ENCODE measurements at regions not wholly inside any gene's neighbourhood (a gene's known extent, or its start where the extent isn't known, plus 50 kb on each side); places are given as distances from the start of the nearest gene placed in this dataset.
"Not testable (repeated sequence)": the region's sequence is repeated elsewhere in the genome, so short reads cannot be mapped to it uniquely, and the experiment has no call there.

- no peak for DNase-seq (ENCODE audit: low read depth)
These were observed 117.9 kb upstream of the MED14 start for GRCh38 chrX:40853004-40853815.

- no peak for DNase-seq (ENCODE audit: low read depth)
These were observed 118.4 kb upstream of the MED14 start for GRCh38 chrX:40853816-40854123.

GRCh38 chrX:40854242-40854641 lies 118.9 kb upstream of the MED14 start:
- DNase-seq (ENCODE audit: low read depth) = no peak

- no peak for DNase-seq (ENCODE audit: low read depth)
These were observed 120.1 kb upstream of the MED14 start for GRCh38 chrX:40855411-40855810.

DNA sequence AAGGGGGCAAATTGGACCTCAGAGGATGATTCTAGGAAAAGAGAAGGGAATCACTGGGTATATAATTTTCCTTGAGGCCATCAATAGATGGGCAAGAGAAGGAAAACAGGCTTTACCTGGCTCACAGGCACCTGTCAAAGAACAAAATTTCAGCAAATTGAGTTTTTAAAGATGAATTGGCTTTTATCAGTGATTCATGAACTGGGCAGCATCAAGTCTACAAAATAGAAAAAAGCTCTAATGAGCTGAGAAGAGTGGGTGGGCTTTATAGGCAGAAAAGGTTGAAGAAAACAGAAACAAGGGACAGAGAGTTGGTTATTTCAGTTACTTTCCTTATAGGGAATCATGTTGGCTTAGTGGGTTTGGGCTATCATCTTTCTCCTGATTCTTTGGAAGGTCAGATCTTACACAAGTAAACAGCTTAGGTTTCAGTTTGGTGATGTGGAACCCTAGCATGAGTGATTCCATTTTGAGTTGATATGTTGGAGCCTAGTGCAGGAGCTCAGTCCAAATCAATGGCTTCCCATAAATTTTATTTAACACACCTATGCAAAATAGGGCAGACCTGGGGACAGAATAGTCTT lies 120.7 kb upstream of the MED14 start:
- DNase-seq (ENCODE audit: low read depth) = no peak

GRCh38 chrX:40861952-40862554 lies 126.7 kb upstream of the MED14 start:
- not testable (repeated sequence) for DNase-seq (ENCODE audit: low read depth)

DNA sequence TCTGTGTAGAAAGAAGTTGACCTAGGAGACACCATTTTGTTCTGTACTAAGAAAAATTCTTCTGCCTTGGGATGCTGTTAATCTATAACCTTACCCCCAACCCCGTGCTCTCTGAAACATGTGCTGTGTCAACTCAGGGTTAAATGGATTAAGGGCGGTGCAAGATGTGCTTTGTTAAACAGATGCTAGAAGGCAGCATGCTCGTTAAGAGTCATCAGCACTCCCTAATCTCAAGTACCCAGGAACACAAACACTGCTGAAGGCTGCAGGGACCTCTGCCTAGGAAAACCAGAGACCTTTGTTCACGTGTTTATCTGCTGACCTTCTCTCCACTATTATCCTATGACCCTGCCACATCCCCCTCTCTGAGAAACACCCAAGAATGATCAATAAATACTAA lies 127.9 kb upstream of the MED14 start:
- DNase-seq (ENCODE audit: low read depth) = not testable (repeated sequence)

- no peak for DNase-seq (ENCODE audit: low read depth)
These were observed 128.3 kb upstream of the MED14 start for GRCh38 chrX:40863671-40864070.

GRCh38 chrX:40864972-40865371 lies 129.6 kb upstream of the MED14 start:
- no peak for DNase-seq (ENCODE audit: low read depth)

DNA sequence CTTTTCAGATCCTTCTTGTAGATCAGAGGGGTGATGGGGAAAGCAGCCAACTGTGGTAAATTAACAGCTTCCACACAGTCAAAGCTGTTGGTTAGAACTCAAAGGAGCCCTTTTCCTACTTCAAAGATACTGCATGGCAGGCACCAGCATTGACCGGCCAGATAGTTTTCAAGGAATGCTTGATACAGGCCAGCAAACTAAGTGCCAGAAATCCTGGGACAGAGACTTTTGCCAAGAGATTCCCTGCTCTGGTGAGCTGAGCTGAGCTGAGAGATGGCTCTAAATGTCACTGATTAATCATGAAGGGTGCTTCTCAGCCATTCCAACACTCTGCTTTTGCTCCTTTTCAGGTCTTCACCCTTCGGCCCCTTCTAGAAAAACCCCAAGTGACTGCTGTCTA lies 131.6 kb upstream of the MED14 start:
- DNase-seq (ENCODE audit: low read depth) = no peak

GRCh38 chrX:40867352-40867751 lies 132.0 kb upstream of the MED14 start:
- no peak for DNase-seq (ENCODE audit: low read depth)

DNA sequence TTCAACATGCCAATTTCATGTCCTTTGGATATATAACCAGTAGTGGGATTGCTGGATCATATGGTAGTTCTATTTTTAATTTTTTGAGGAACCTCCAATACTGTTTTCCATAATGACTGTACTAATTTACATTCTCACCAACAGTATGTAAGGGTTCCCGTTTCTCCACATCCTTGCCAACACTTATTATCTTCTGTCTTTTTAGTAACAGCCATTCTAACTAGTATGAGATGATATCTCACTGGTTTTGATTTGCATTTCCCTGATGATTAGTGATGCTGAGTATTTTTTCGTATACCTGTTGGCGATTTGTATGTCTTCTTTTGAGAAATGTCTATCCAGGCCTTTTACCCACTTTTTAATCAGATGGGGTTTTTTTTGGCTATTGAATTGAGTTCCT lies 133.5 kb upstream of the MED14 start:
- no peak for DNase-seq (ENCODE audit: low read depth)

- DNase-seq (ENCODE audit: low read depth) = not testable (repeated sequence)
These were observed 135.6 kb upstream of the MED14 start for GRCh38 chrX:40870982-40871381.

DNA sequence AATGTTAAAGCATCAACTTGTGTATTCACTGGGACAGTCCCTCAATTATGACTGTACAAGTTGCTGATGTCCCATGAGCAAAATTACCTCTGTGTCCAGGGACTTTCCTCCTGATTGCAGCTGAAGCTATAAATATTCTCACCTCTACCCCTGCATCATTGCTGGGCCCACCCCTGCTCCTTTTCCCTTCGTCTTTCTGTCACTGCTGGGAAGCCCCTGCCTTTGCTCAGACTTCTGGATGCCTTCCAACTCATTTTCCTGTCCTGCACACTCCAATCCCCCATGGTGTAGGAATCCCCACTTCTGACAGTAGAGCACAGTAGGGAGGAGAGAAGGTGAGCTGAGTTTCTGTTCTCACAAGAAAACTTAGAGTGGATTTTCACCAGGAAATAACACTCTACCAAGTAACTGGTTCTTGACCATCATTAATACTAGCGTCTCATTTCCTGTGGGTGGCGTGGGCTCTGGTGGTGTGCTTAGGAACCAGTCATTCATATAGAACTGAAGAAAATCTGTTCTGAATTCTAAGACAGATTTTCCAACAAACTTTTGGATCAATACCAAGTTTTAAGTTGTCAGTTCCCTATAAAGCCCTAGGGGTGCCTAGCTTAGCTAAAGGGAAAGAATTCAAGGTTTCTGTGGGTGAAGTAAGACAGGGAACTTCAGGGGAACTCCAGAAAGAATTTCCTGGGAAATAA lies 136.2 kb upstream of the MED14 start:
- DNase-seq (ENCODE audit: low read depth) = no peak

DNA sequence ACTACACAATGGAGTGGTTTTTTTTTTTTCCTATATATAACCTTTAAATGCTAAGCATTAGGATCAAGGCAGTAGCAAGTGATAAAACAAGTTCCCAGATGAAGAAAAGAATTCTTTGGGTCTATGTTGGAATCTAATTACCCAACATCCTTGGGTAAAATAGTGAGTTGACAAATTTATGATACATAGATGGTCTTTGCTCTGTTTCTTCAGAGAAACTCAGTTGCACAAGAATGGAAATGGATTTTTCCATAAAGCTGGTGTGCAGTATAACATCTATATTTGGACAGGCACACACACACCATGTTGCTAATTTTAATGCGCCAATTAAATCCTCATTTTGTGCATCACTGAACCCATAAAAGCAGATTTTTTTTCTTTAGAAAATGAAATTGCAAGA lies 137.0 kb upstream of the MED14 start:
- DNase-seq (ENCODE audit: low read depth) = no peak

DNA sequence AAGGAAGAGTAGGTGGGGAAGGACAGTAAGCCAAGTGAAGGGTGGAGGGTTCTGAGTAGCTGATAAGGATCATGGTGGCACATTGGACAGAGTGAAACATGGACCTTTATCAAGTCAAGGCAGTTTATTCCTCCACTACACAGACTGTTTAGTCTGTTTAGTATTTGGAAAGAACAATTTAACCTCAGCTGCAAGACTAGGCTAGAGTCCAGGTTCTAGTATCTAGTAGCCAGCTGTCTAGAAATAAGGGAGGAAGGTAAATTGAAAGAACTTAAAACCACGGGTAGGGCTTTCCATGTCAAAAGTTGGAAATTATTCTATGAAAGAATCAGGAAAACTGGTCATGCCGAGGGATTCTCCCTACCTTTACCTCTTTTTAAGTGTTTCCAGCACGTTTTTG lies 140.1 kb upstream of the MED14 start:
- no peak for DNase-seq (ENCODE audit: low read depth)

GRCh38 chrX:40877887-40878286 lies 142.5 kb upstream of the MED14 start:
- no peak for DNase-seq (ENCODE audit: low read depth)

- DNase-seq (ENCODE audit: low read depth) = no peak
These were observed 143.4 kb upstream of the MED14 start for GRCh38 chrX:40878766-40879165.

DNA sequence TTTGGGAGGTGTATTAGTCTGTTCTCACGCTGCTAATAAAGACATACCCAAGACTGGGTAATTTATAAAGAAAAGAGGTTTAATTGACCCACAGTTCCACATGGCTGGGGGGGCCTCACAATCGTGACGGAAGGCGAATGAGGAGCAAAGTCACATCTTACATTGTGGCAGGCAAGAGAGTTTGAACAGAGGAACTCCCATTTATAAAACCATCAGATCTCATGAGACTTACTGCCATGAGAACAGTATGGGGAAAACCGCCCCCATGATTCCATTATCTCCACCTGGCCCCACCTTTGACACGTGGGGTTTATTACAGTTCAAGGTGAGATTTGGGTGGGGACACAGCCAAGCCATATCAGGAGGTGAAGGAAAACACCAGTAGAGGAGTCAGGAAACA lies 143.8 kb upstream of the MED14 start:
- DNase-seq (ENCODE audit: low read depth) = not testable (repeated sequence)

- DNase-seq (ENCODE audit: low read depth) = no peak
These were observed 145.4 kb upstream of the MED14 start for GRCh38 chrX:40880712-40881111.

GRCh38 chrX:40883021-40883619 lies 147.8 kb upstream of the MED14 start:
- no peak for DNase-seq (ENCODE audit: low read depth)

DNA sequence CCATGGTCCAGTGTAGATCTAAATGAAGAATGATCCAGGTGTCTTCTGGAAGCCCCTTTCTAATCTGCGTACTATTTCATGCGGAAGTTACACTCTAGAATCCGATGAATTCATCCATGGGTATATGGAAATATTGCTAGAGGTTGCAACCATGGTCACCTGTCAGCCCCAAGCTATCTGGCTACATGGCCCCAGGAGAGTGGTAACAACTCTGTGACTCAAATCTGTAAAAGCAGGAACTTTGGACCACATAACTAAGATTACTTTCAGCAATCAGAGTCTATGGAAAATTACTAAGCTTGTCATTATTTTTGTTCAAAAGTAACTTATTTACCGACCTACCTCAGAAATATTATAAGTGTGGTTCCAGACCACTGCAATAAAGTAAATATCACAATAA lies 150.6 kb upstream of the MED14 start:
- DNase-seq (ENCODE audit: low read depth) = no peak

GRCh38 chrX:40887476-40887875 lies 152.1 kb upstream of the MED14 start:
- DNase-seq (ENCODE audit: low read depth) = no peak

Data from stimulated activated CD8-positive, alpha-beta memory T cell treated with anti-CD3 and anti-CD28 coated beads, Interleukin-12 subunit alpha, Interleukin-12 subunit beta, amount 100 ng/mL, for 4 hours (primary cell).